Sigmoid colon (tissue), 4 donors: ENCODE measurements at regions not wholly inside any gene's neighbourhood (a gene's known extent, or its start where the extent isn't known, plus 50 kb on each side); places are given as distances from the start of the nearest gene placed in this dataset.

Experiments used
- EP300 ChIP-seq, 4 donors: sonication (generic); formaldehyde crosslinking; IDR thresholded peaks; one replicate each; pipeline ENCODE4 v1.6.1; 2017; ENCODE audit warnings: antibody characterized with exemption in 4 of 4
- POLR2A ChIP-seq, 2 donors: fragments of 450-650 bp; IDR thresholded peaks; one replicate each; pipeline ENCODE4 v1.6.1; 2016; ENCODE audit warnings: antibody characterized with exemption in 2 of 2, mild to moderate bottlenecking in 2 of 2, moderate library complexity in 2 of 2
- POLR2AphosphoS5 ChIP-seq, 4 donors: sonication (generic); formaldehyde crosslinking; IDR thresholded peaks; one replicate each; pipeline ENCODE4 v1.6.1; 2017; ENCODE audit warnings: antibody characterized with exemption in 4 of 4
- TF ChIP-seq, protein P1 (sequence below), 4 experiments: fragments of 450-650 bp in 3 of 4; fragments of 200-600 bp in 1 of 4; IDR thresholded peaks; one replicate each; pipeline ENCODE4 v1.5.1; 2016 to 2019; ENCODE audit warnings: antibody characterized with exemption in 4 of 4, mild to moderate bottlenecking in 3 of 4, moderate library complexity in 2 of 4

DNA sequence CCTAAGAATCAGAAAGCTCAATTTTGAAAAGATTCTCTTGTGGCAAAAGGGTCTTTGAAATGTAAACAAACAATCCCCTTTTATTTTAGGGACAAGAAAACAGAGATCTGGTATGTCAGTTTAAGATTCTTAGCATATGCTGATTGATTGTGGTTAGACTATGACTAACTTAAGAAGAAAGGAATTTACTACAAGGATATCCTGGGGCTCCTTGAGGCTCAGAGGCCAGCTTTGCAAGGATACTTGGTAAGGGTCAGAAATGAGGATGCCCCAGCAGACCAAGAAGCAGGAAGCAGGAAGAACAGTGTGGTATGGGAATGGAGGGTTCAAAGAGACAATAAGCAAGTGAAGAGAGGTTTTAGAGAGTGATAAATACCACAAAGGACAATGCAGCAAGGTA is 474.6 kb downstream of the ETNK1 start:
- TF ChIP-seq, protein P1, sequence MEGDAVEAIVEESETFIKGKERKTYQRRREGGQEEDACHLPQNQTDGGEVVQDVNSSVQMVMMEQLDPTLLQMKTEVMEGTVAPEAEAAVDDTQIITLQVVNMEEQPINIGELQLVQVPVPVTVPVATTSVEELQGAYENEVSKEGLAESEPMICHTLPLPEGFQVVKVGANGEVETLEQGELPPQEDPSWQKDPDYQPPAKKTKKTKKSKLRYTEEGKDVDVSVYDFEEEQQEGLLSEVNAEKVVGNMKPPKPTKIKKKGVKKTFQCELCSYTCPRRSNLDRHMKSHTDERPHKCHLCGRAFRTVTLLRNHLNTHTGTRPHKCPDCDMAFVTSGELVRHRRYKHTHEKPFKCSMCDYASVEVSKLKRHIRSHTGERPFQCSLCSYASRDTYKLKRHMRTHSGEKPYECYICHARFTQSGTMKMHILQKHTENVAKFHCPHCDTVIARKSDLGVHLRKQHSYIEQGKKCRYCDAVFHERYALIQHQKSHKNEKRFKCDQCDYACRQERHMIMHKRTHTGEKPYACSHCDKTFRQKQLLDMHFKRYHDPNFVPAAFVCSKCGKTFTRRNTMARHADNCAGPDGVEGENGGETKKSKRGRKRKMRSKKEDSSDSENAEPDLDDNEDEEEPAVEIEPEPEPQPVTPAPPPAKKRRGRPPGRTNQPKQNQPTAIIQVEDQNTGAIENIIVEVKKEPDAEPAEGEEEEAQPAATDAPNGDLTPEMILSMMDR (IDR thresholded peaks at IDR 0.05): no peak
- TF ChIP-seq POLR2A (IDR thresholded peaks at IDR 0.05): no peak
- no peak for TF ChIP-seq POLR2AphosphoS5 (IDR thresholded peaks at IDR 0.05)
- TF ChIP-seq EP300 (IDR thresholded peaks at IDR 0.05): no peak
